ENCODE measurements at regions not wholly inside any gene's neighbourhood (a gene's known extent, or its start where the extent isn't known, plus 50 kb on each side); places are given as distances from the start of the nearest gene placed in this dataset.

- TF ChIP-seq TAF1 (IDR thresholded peaks at IDR 0.05; ENCODE audit: borderline replicate concordance, insufficient read depth, low read length) (no peak), FOXP2 (optimal IDR thresholded peaks at IDR 0.05; ENCODE audit: borderline replicate concordance, extremely low read depth, extremely low read length, insufficient read depth) (no peak), POLR2AphosphoS5 (IDR thresholded peaks at IDR 0.05; ENCODE audit: low read depth, low read length) (no peak)
These were observed 87.4 kb upstream of the CHORDC1 start for GRCh38 chr11:90310210-90310609.

GRCh38 chr11:90309693-90310092 is 86.8 kb upstream of the CHORDC1 start:
- TF ChIP-seq SIN3A (IDR thresholded peaks at IDR 0.05; ENCODE audit: borderline replicate concordance, insufficient read depth, low read length) (no peak), TAF1 (IDR thresholded peaks at IDR 0.05; ENCODE audit: borderline replicate concordance, insufficient read depth, low read length) (no peak), FOXP2 (optimal IDR thresholded peaks at IDR 0.05; ENCODE audit: borderline replicate concordance, extremely low read depth, extremely low read length, insufficient read depth) (no peak), POLR2AphosphoS5 (IDR thresholded peaks at IDR 0.05; ENCODE audit: low read depth, low read length) (no peak), REST (IDR thresholded peaks at IDR 0.05; ENCODE audit: insufficient read depth in 1 of 2, low read depth in 2 of 2, low read length in 2 of 2) (no peak)

GRCh38 chr11:90294526-90294925 is 71.7 kb upstream of the CHORDC1 start:
- TF ChIP-seq REST (IDR thresholded peaks at IDR 0.05; ENCODE audit: insufficient read depth in 1 of 2, low read depth in 2 of 2, low read length in 2 of 2) (no peak), SIN3A (IDR thresholded peaks at IDR 0.05; ENCODE audit: borderline replicate concordance, insufficient read depth, low read length) (no peak), FOXP2 (optimal IDR thresholded peaks at IDR 0.05; ENCODE audit: borderline replicate concordance, extremely low read depth, extremely low read length, insufficient read depth) (no peak), TAF1 (IDR thresholded peaks at IDR 0.05; ENCODE audit: borderline replicate concordance, insufficient read depth, low read length) (no peak), POLR2AphosphoS5 (IDR thresholded peaks at IDR 0.05; ENCODE audit: low read depth, low read length) (no peak)

- no peak for TF ChIP-seq TAF1 (IDR thresholded peaks at IDR 0.05; ENCODE audit: borderline replicate concordance, insufficient read depth, low read length)
- TF ChIP-seq SIN3A (IDR thresholded peaks at IDR 0.05; ENCODE audit: borderline replicate concordance, insufficient read depth, low read length) = no peak
- no peak for TF ChIP-seq FOXP2 (optimal IDR thresholded peaks at IDR 0.05; ENCODE audit: borderline replicate concordance, extremely low read depth, extremely low read length, insufficient read depth)
- no peak for TF ChIP-seq REST (IDR thresholded peaks at IDR 0.05; ENCODE audit: insufficient read depth in 1 of 2, low read depth in 2 of 2, low read length in 2 of 2)
- TF ChIP-seq POLR2AphosphoS5 (IDR thresholded peaks at IDR 0.05; ENCODE audit: low read depth, low read length) = no peak
These were observed 71.2 kb upstream of the CHORDC1 start for GRCh38 chr11:90294091-90294490.

- no peak for TF ChIP-seq SIN3A (IDR thresholded peaks at IDR 0.05; ENCODE audit: borderline replicate concordance, insufficient read depth, low read length)
- TF ChIP-seq POLR2AphosphoS5 (IDR thresholded peaks at IDR 0.05; ENCODE audit: low read depth, low read length) = no peak
- TF ChIP-seq REST (IDR thresholded peaks at IDR 0.05; ENCODE audit: insufficient read depth in 1 of 2, low read depth in 2 of 2, low read length in 2 of 2) = no peak
- no peak for TF ChIP-seq FOXP2 (optimal IDR thresholded peaks at IDR 0.05; ENCODE audit: borderline replicate concordance, extremely low read depth, extremely low read length, insufficient read depth)
- no peak for TF ChIP-seq TAF1 (IDR thresholded peaks at IDR 0.05; ENCODE audit: borderline replicate concordance, insufficient read depth, low read length)
These were observed 65.5 kb upstream of the CHORDC1 start for GRCh38 chr11:90288212-90288821.
